HG03139 (cell line): ENCODE measurements at regions not wholly inside any gene's neighbourhood (a gene's known extent, or its start where the extent isn't known, plus 50 kb on each side); places are given as distances from the start of the nearest gene placed in this dataset.
"Not testable (repeated sequence)": the region's sequence is repeated elsewhere in the genome, so short reads cannot be mapped to it uniquely, and the experiment has no call there.

ENCODE experiments used
- ATAC-seq: cut with Tn5 transposase; IDR thresholded peaks from one replicate; pipeline ENCODE4 v1.9.1; 2021; ENCODE audit not compliant: unreplicated experiment

- no peak for ATAC-seq
Measured at GRCh38 chr2:22037274-22037673, 913.5 kb downstream of the TDRD15 start.

GRCh38 chr2:22043784-22044183, 920.0 kb downstream of the TDRD15 start:
- no peak for ATAC-seq

GRCh38 chr2:22055784-22056620, 932.2 kb downstream of the TDRD15 start:
- ATAC-seq = no peak

GRCh38 chr2:22056621-22057132, 932.9 kb downstream of the TDRD15 start:
- no peak for ATAC-seq

GRCh38 chr2:22062679-22063078, 938.9 kb downstream of the TDRD15 start:
- no peak for ATAC-seq

GRCh38 chr2:22076454-22076853, 952.7 kb downstream of the TDRD15 start:
- no peak for ATAC-seq

- ATAC-seq = no peak
Measured at GRCh38 chr2:22078701-22079100, 954.9 kb downstream of the TDRD15 start.

- no peak for ATAC-seq
Measured at GRCh38 chr2:22079583-22079982, 955.8 kb downstream of the TDRD15 start.

GRCh38 chr2:22086726-22087125, 963.0 kb downstream of the TDRD15 start:
- no peak for ATAC-seq

GRCh38 chr2:22103617-22104016, 979.8 kb downstream of the TDRD15 start:
- ATAC-seq = not testable (repeated sequence)

GRCh38 chr2:22110244-22110651, 986.5 kb downstream of the TDRD15 start:
- ATAC-seq = no peak

- ATAC-seq = no peak
Measured at GRCh38 chr2:22124003-22124402, 1000.2 kb downstream of the TDRD15 start.

GRCh38 chr2:22126106-22126505, 1002.3 kb downstream of the TDRD15 start:
- no peak for ATAC-seq

- no peak for ATAC-seq
Measured at GRCh38 chr2:22126978-22127377, 1003.2 kb downstream of the TDRD15 start.

- no peak for ATAC-seq
Measured at GRCh38 chr2:22134421-22134820, 1010.7 kb downstream of the TDRD15 start.

GRCh38 chr2:22136446-22136845, 1012.7 kb downstream of the TDRD15 start:
- no peak for ATAC-seq

GRCh38 chr2:22143840-22144239, 1020.1 kb downstream of the TDRD15 start:
- no peak for ATAC-seq

GRCh38 chr2:22153931-22154613, 1030.3 kb downstream of the TDRD15 start:
- ATAC-seq = no peak

- ATAC-seq = not testable (repeated sequence)
Measured at GRCh38 chr2:22156661-22157060, 1032.9 kb downstream of the TDRD15 start.

- no peak for ATAC-seq
Measured at GRCh38 chr2:22167256-22167655, 1043.5 kb downstream of the TDRD15 start.

GRCh38 chr2:22175003-22175402, 1051.2 kb downstream of the TDRD15 start:
- ATAC-seq = no peak

GRCh38 chr2:22185251-22185650, 1061.5 kb downstream of the TDRD15 start:
- no peak for ATAC-seq
